ENCODE measurements at regions not wholly inside any gene's neighbourhood (a gene's known extent, or its start where the extent isn't known, plus 50 kb on each side); places are given as distances from the start of the nearest gene placed in this dataset.

DNA sequence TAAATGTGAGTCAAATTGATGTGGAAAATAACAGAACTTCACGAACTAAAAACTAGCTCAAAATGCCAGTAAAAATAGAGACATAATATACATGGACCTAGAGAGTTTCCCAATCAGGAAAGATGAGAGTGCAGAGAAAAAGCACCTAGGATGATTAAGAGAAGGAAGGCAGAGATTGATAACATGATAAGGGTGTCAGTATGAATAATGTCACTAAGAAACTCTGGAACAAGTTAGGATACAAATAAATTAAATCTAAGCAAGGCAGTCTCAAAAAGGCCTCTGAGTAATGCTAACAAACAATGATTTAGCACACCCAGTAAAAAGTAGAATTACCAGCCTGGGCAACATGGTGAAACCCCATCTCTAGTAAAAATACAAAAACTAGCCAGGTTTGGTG lies 304.7 kb upstream of the DPPA4 start:
- Histone ChIP-seq H3K79me2 (ENCODE audit: insufficient read depth, low read depth) (no peaks in the 10 kb centered on the region), H3K9ac (no peak overlapping the region), H3K27ac (no peak overlapping the region), H3K4me3 (IDR thresholded peaks at IDR 0.05; ENCODE audit: insufficient read depth, low read depth, low read length) (no peak overlapping the region), H3K4me2 (no peak overlapping the region), H3K36me3 (ENCODE audit: insufficient read depth) (no peaks in the 10 kb centered on the region), H3K4me1 (ENCODE audit: low read depth, poor library complexity, severe bottlenecking) (no peaks in the 10 kb centered on the region), H3K27me3 (ENCODE audit: insufficient read depth, low read depth) (no peaks in the 10 kb centered on the region), H2AFZ (ENCODE audit: low read depth) (no peak overlapping the region), H4K20me1 (ENCODE audit: insufficient read depth) (no peaks in the 10 kb centered on the region)
- TF ChIP-seq, protein P1, sequence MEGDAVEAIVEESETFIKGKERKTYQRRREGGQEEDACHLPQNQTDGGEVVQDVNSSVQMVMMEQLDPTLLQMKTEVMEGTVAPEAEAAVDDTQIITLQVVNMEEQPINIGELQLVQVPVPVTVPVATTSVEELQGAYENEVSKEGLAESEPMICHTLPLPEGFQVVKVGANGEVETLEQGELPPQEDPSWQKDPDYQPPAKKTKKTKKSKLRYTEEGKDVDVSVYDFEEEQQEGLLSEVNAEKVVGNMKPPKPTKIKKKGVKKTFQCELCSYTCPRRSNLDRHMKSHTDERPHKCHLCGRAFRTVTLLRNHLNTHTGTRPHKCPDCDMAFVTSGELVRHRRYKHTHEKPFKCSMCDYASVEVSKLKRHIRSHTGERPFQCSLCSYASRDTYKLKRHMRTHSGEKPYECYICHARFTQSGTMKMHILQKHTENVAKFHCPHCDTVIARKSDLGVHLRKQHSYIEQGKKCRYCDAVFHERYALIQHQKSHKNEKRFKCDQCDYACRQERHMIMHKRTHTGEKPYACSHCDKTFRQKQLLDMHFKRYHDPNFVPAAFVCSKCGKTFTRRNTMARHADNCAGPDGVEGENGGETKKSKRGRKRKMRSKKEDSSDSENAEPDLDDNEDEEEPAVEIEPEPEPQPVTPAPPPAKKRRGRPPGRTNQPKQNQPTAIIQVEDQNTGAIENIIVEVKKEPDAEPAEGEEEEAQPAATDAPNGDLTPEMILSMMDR (conservative IDR thresholded peaks at IDR 0.05; ENCODE audit: low read depth, low read length), result no peak

DNA sequence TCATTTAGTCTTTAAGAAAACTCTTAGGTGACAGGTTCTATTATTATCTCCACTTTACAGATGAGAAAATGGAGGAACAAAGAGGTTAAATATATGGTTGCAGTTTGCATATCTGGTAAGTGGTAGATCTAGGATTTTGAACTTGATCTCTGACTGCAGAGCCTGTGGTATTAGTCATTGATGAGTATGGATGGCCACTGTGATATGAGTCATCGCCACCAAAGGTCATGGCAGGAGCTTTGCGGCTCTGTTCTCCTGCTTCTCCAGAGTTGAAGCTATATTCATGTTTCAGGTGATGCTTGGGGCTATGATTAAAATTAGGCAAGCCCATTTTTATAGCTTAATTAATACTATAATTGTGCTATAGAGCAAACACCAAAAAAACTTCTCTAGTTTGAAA lies 306.2 kb upstream of the DPPA4 start:
- Histone ChIP-seq H2AFZ (ENCODE audit: low read depth) (no peak overlapping the region), H3K4me1 (ENCODE audit: low read depth, poor library complexity, severe bottlenecking) (no peaks in the 10 kb centered on the region), H3K27ac (no peak overlapping the region), H3K4me2 (no peak overlapping the region), H3K4me3 (IDR thresholded peaks at IDR 0.05; ENCODE audit: insufficient read depth, low read depth, low read length) (no peak overlapping the region), H3K79me2 (ENCODE audit: insufficient read depth, low read depth) (no peaks in the 10 kb centered on the region), H3K9ac (no peak overlapping the region), H4K20me1 (ENCODE audit: insufficient read depth) (no peaks in the 10 kb centered on the region), H3K27me3 (ENCODE audit: insufficient read depth, low read depth) (no peaks in the 10 kb centered on the region), H3K36me3 (ENCODE audit: insufficient read depth) (no peaks in the 10 kb centered on the region)
- TF ChIP-seq, protein P1 (conservative IDR thresholded peaks at IDR 0.05; ENCODE audit: low read depth, low read length), result no peak

DNA sequence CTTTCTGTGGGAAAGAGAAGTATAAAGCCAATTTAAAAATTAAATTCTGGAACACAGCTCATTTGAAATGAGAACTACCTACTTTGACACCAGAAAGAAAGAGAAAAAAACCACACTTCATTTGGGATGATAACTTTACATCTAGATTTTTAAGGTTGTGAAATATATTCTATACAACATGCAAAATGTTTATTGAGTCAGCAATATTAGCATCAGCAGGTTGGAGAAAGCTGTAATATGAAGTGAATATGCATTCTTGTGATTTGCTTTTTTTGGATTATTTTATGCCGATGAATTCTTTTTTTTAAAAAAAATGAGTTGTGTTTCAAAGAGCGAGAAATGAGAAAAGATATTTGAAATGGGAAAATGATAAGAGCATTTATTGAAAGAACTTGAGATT lies 307.0 kb upstream of the DPPA4 start:
- Histone ChIP-seq H3K27ac (no peak overlapping the region), H3K36me3 (ENCODE audit: insufficient read depth) (no peaks in the 10 kb centered on the region), H4K20me1 (ENCODE audit: insufficient read depth) (no peaks in the 10 kb centered on the region), H3K79me2 (ENCODE audit: insufficient read depth, low read depth) (no peaks in the 10 kb centered on the region), H3K27me3 (ENCODE audit: insufficient read depth, low read depth) (no peaks in the 10 kb centered on the region), H3K4me1 (ENCODE audit: low read depth, poor library complexity, severe bottlenecking) (no peaks in the 10 kb centered on the region), H3K4me2 (no peak overlapping the region), H3K9ac (no peak overlapping the region), H2AFZ (ENCODE audit: low read depth) (no peak overlapping the region), H3K4me3 (IDR thresholded peaks at IDR 0.05; ENCODE audit: insufficient read depth, low read depth, low read length) (no peak overlapping the region)
- TF ChIP-seq, protein P1 (conservative IDR thresholded peaks at IDR 0.05; ENCODE audit: low read depth, low read length), result no peak

DNA sequence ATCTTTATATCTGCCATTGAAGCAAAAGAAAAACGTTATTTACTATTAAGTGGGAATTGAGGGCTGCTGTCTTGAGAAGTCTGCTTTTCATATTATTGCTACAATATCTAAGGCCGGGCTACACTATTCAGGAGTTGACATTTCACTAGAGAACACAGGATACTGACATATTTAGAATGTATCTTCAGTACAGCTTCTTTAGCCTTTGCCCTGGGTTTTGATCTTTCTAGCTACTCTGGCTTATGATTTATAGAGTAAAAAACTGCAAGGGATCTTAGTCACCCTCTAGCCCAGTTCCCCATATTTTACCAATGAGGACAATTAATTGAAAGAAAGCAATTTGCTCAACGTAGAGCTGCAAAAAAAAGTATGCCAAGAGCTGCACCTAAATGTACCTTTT lies 307.4 kb upstream of the DPPA4 start:
- H3K4me2 ChIP-seq, result no peak overlapping the region
- H3K27me3 ChIP-seq (ENCODE audit: insufficient read depth, low read depth), result no peaks in the 10 kb centered on the region
- no peak overlapping the region for H2AFZ ChIP-seq (ENCODE audit: low read depth)
- TF ChIP-seq, protein P1 (conservative IDR thresholded peaks at IDR 0.05; ENCODE audit: low read depth, low read length), result no peak
- H3K4me3 ChIP-seq (IDR thresholded peaks at IDR 0.05; ENCODE audit: insufficient read depth, low read depth, low read length), result no peak overlapping the region
- no peaks in the 10 kb centered on the region for H3K4me1 ChIP-seq (ENCODE audit: low read depth, poor library complexity, severe bottlenecking)
- no peaks in the 10 kb centered on the region for H4K20me1 ChIP-seq (ENCODE audit: insufficient read depth)
- no peaks in the 10 kb centered on the region for H3K79me2 ChIP-seq (ENCODE audit: insufficient read depth, low read depth)
- no peak overlapping the region for H3K27ac ChIP-seq
- no peaks in the 10 kb centered on the region for H3K36me3 ChIP-seq (ENCODE audit: insufficient read depth)
- H3K9ac ChIP-seq, result no peak overlapping the region

DNA sequence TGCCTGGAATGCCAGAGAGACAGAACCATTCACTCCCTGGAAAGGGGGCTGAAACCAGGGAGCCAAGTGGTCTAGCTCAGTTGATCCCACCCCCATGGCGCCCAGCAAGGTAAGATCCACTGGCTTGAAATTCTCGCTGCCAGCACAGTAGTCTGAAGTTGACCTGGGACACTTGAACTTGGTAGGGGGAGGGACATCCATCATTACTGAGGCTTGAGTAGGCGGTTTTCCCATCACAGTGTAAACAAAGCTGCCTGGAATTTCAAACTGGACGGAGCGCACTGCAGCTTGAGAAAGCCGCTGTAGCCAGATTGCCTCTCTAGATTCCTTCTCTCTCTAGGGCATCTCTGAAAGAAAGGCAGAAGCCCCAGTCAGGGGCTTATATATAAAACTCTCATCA lies 310.7 kb upstream of the DPPA4 start:
- H3K36me3 ChIP-seq (ENCODE audit: insufficient read depth), result no peaks in the 10 kb centered on the region
- no peaks in the 10 kb centered on the region for H4K20me1 ChIP-seq (ENCODE audit: insufficient read depth)
- no peak overlapping the region for H3K4me3 ChIP-seq (IDR thresholded peaks at IDR 0.05; ENCODE audit: insufficient read depth, low read depth, low read length)
- no peaks in the 10 kb centered on the region for H3K79me2 ChIP-seq (ENCODE audit: insufficient read depth, low read depth)
- no peak overlapping the region for H3K27ac ChIP-seq
- no peak overlapping the region for H3K4me2 ChIP-seq
- no peak overlapping the region for H3K9ac ChIP-seq
- no peak overlapping the region for H2AFZ ChIP-seq (ENCODE audit: low read depth)
- H3K4me1 ChIP-seq (ENCODE audit: low read depth, poor library complexity, severe bottlenecking), result no peaks in the 10 kb centered on the region
- H3K27me3 ChIP-seq (ENCODE audit: insufficient read depth, low read depth), result no peaks in the 10 kb centered on the region
- TF ChIP-seq, protein P1 (conservative IDR thresholded peaks at IDR 0.05; ENCODE audit: low read depth, low read length), result no peak
